Heart left ventricle (tissue), 16 donors: ENCODE measurements at regions not wholly inside any gene's neighbourhood (a gene's known extent, or its start where the extent isn't known, plus 50 kb on each side); places are given as distances from the start of the nearest gene placed in this dataset.

Source experiments
- ATAC-seq, 4 donors: fragments of 200-7000 bp; cut with Tn5 transposase; one replicate each; pipeline ENCODE4 v1.9.1; 2020 to 2022; ENCODE audit warnings: moderate library complexity in 4 of 4, mild to moderate bottlenecking in 3 of 4, moderate number of reproducible peaks in 1 of 4
- DNase-seq, 5 donors: peaks; one replicate each; pipeline ENCODE4 v3.0.0-alpha.2; 2020
- H3K27ac ChIP-seq, 12 donors: fragments of 200-600 bp; sonication (generic) in 4 of 12; one replicate each; pipeline versions ENCODE4 v1.5.0 to v1.8.0; 2016 to 2022; ENCODE audit warnings: mild to moderate bottlenecking in 2 of 12
- H3K27me3 ChIP-seq, 9 donors: fragments of 200-600 bp; sonication (generic) in 2 of 9; one replicate each; pipeline versions ENCODE4 v1.5.1 to v1.8.0; 2016 to 2022; ENCODE audit warnings: mild to moderate bottlenecking in 3 of 9
- H3K36me3 ChIP-seq, 9 donors: fragments of 200-600 bp; sonication (generic) in 2 of 9; one replicate each; pipeline versions ENCODE4 v1.5.0 to v1.8.0; 2018 to 2022; ENCODE audit warnings: mild to moderate bottlenecking in 2 of 9
- H3K4me1 ChIP-seq, 12 donors: fragments of 200-600 bp; sonication (generic) in 4 of 12; one replicate each; pipeline versions ENCODE4 v1.5.0 to v1.8.0; 2016 to 2022; ENCODE audit warnings: mild to moderate bottlenecking in 3 of 12
- H3K4me3 ChIP-seq, 12 donors: fragments of 200-600 bp; sonication (generic) in 4 of 12; one replicate each; pipeline versions ENCODE4 v1.5.0 to v1.8.0; 2017 to 2022; ENCODE audit warnings: mild to moderate bottlenecking in 9 of 12, moderate library complexity in 4 of 12
- H3K9me3 ChIP-seq, 12 donors: fragments of 200-600 bp; sonication (generic) in 4 of 12; one replicate each; pipeline versions ENCODE4 v1.5.0 to v1.8.0; 2016 to 2022; ENCODE audit warnings: mild to moderate bottlenecking in 1 of 12
- POLR2A ChIP-seq, 2 donors: fragments of 450-650 bp; IDR thresholded peaks; one replicate each; pipeline ENCODE4 v1.6.1; 2017; ENCODE audit warnings: antibody characterized with exemption in 2 of 2, mild to moderate bottlenecking in 2 of 2, moderate library complexity in 2 of 2
- WGBS, 4 donors: extraction: QIAGEN DNeasy Blood & Tissue Kit in 2 of 4; methylation state at CpG; one replicate each; pipeline versions ENCODE4 v1.1.5 to v1.1.7; 2013 to 2018; 5-methylcytosine and 5-hydroxymethylcytosine counted together
- intact Hi-C, 10 donors: fragments of 100-400 bp; cut with DNase I; formaldehyde crosslinking; loops; one replicate each; pipeline versions ENCODE4 v1.11.1 to v1.14.2; 2022
- TF ChIP-seq, protein P1 (sequence below), 12 donors: fragments of 200-600 bp; sonication (generic) in 4 of 12; IDR thresholded peaks; one replicate each; pipeline versions ENCODE4 v1.5.0 to v1.8.0; 2018 to 2022; ENCODE audit warnings: antibody characterized with exemption in 12 of 12, mild to moderate bottlenecking in 5 of 12
- donor health status: ischemic (EF 13 %, LVEDD 7.1; RV severe dilation, severe dysfunction).
- donor health status: healthy with polysubstance abuse.
- donor health status: DM: no; HTN: yes; CAD: no.
- donor health status: DM: no; HTN: no; CAD: no.
- donor health status: ischemic (EF 25% LVEDD 6.9; RV normal size, moderate dysfunction).
- donor health status: ischemic (EF 25% LVEDD 5.7; RV mildly dilated, moderate dysfunction).
- donor health status: healthy.
- donor health status: DM: yes; HTN: yes; CAD: no.
- donor health status: ischemic (EF 35%, LVEDD 5.7; RV mildly dilated, moderate dysfunction).
- donor health status: nonischemic (EF 11% LVEDD 7.7; RV severe dilation, severe dysfunction).
- donor health status: DM: yes; HTN: yes; CAD: no.
- donor health status: PGD.
- donor health status: ischemic (EF 29% LVEDD 5.4; RV normal size, mild dysfunction).
- donor health status: nonischemic (EF 23%, LVEDD 6.1; RV moderate dilation, normal function).

DNA sequence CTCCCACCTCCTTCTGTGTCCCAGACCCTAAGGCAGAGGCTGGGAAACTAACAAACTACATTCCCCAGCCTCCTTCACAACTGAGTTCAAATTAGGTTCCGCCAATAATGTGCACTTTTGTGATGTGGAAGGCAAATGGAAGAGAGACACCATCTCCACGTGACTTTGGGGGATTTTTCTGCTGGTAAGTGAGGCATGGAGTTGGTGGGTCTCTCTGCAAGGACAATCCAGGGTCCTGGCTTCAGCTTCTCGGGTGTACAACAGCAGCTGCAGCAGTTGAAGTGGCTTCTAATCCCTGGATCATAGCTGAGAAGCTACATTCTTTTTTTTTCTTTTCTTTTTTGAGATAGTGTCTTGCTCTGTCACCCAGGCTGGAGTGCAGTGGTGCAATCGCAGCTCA lies 58.9 kb upstream of the GATA2 start:
- ATAC-seq (no peak), DNase-seq (no peak)
- intact Hi-C loops: loop anchor here in 1 of 10 donors (5.0 kb wide), 1 partner anchor 65 kb away; no protein-coding TSS in a partner anchor
- peaks cover 0 to 55% (median 32%) of the 10 kb centered on the region in 12 donors for H3K4me1 ChIP-seq
- no peak overlapping the region for H3K27ac ChIP-seq
- no peak for TF ChIP-seq POLR2A (IDR thresholded peaks at IDR 0.05)
- TF ChIP-seq, protein P1, sequence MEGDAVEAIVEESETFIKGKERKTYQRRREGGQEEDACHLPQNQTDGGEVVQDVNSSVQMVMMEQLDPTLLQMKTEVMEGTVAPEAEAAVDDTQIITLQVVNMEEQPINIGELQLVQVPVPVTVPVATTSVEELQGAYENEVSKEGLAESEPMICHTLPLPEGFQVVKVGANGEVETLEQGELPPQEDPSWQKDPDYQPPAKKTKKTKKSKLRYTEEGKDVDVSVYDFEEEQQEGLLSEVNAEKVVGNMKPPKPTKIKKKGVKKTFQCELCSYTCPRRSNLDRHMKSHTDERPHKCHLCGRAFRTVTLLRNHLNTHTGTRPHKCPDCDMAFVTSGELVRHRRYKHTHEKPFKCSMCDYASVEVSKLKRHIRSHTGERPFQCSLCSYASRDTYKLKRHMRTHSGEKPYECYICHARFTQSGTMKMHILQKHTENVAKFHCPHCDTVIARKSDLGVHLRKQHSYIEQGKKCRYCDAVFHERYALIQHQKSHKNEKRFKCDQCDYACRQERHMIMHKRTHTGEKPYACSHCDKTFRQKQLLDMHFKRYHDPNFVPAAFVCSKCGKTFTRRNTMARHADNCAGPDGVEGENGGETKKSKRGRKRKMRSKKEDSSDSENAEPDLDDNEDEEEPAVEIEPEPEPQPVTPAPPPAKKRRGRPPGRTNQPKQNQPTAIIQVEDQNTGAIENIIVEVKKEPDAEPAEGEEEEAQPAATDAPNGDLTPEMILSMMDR (IDR thresholded peaks at IDR 0.05): no peak
- H3K27me3 ChIP-seq: peaks cover 0 to 31% (median 22%) of the 10 kb centered on the region in 9 donors
- no peaks in the 10 kb centered on the region for H3K36me3 ChIP-seq
- no peaks in the 10 kb centered on the region for H3K9me3 ChIP-seq
- WGBS, 4 donors: 67 to 80% (median 73%) methylated on average over 4 of the region's 4 CpGs
- no peak overlapping the region for H3K4me3 ChIP-seq

DNA sequence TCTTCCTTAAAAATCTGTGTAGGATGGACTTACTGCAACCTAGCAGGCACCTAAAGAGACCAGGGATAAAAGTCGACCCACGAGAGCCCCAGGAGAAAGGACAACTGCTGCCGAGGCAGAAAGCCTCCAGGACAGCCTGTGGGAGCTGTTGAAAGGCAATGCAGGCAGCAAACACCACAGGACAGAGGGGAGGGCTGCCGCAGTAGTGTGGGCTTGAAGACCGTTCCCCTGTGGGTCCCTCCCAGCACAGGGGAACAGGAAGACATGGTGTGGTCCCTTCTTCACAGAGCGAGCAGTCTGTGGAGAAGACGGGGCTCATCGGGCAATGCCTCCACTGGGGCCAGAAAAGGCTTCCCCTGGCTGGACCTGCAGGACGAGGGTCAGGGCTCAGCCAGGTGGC lies 58.5 kb upstream of the GATA2 start:
- intact Hi-C loops: loop anchor here in 1 of 10 donors (5.0 kb wide), 1 partner anchor 64 kb away; no protein-coding TSS in a partner anchor
- ATAC-seq (no peak), DNase-seq (no peak)
- no peaks in the 10 kb centered on the region for H3K9me3 ChIP-seq
- no peak overlapping the region for H3K4me3 ChIP-seq
- 54 to 65% (median 62%) methylated on average over 8 to 9 of the region's 9 CpGs for WGBS, 4 donors
- TF ChIP-seq, protein P1 (IDR thresholded peaks at IDR 0.05): no peak
- no peak for TF ChIP-seq POLR2A (IDR thresholded peaks at IDR 0.05)
- H3K4me1 ChIP-seq: peaks cover 0 to 53% (median 32%) of the 10 kb centered on the region in 12 donors
- H3K36me3 ChIP-seq: no peaks in the 10 kb centered on the region
- no peak overlapping the region for H3K27ac ChIP-seq
- H3K27me3 ChIP-seq: peaks cover 0 to 29% (median 20%) of the 10 kb centered on the region in 9 donors

DNA sequence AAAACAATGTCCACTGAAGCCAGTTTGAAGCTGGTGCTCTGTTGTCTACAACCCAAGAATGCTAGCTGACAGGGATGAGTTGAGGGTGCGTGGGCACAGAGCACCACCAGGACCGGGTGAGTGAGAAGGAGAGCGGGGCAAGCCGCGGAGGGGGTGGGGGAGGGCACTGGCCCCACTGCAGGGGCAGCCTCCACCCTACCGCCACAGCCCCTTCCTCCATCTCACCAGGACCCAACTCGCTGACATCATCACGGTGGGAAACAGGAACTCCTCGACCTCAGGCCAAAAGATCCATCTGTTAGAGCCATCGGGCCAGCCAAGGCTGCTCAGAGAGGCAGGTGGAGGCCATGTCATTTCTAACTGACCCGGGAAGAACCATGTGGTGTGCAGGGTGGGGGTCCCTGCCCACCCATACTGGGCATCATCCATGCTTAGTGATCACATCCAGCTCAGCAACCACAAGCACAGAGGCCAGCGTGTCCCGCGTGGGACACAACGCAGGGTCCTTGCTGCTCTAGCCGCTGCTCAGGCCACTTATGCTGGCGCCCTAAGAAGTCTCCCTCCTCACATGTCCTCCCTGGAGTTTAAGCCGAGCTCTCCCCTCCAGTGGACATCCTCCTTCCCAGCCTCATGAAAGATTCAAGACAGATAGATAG lies 57.6 kb upstream of the GATA2 start:
- ATAC-seq: peak in 1 of 4 donors; percentile 60
- no peaks in the 10 kb centered on the region for H3K36me3 ChIP-seq
- intact Hi-C loops: loop anchor here in 1 of 10 donors (5.0 kb wide), 1 partner anchor 63 kb away; no protein-coding TSS in a partner anchor
- no peak overlapping the region for H3K4me3 ChIP-seq
- peaks cover 0 to 21% (median 11%) of the 10 kb centered on the region in 9 donors for H3K27me3 ChIP-seq
- WGBS, 4 donors: 70 to 84% (median 77%) methylated on average over 13 to 18 of the region's 18 CpGs
- peaks cover 0 to 45% (median 26%) of the 10 kb centered on the region in 12 donors for H3K4me1 ChIP-seq
- TF ChIP-seq, protein P1 (IDR thresholded peaks at IDR 0.05): no peak
- TF ChIP-seq POLR2A (IDR thresholded peaks at IDR 0.05): no peak
- H3K9me3 ChIP-seq: no peaks in the 10 kb centered on the region
- peak overlapping the region in 9 of 12 donors; percentile 2 to 81 (median 73) for H3K27ac ChIP-seq
- peak in 1 of 5 donors; percentile 44 for DNase-seq

DNA sequence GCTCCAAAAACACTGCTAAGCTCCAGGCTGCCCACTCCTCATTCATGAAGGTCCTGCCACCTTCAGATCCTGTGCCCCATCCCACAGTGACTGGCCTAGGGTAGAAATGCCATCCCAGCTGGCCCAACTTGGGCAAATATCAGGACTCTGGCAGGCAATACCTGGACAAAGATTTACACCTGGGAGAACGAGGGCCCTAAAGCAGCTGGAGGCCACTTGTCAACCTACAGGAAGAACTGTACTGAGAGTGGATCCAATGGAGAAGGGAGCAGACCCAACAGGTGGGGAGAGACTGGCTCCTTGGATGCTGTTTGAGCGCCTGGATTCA lies 57.1 kb upstream of the GATA2 start:
- 91 to 95% (median 91%) methylated on average over 2 of the region's 2 CpGs for WGBS, 4 donors
- no peak overlapping the region for H3K4me3 ChIP-seq
- peaks cover 0 to 16% (median 6%) of the 10 kb centered on the region in 9 donors for H3K27me3 ChIP-seq
- intact Hi-C loops: loop anchor here in 1 of 10 donors (5.0 kb wide), 1 partner anchor 63 kb away; no protein-coding TSS in a partner anchor
- no peaks in the 10 kb centered on the region for H3K9me3 ChIP-seq
- H3K27ac ChIP-seq: peak overlapping the region in 11 of 12 donors; percentile 2 to 81 (median 73)
- DNase-seq (no peak), ATAC-seq (no peak)
- H3K4me1 ChIP-seq: peaks cover 0 to 42% (median 26%) of the 10 kb centered on the region in 12 donors
- H3K36me3 ChIP-seq: no peaks in the 10 kb centered on the region
- TF ChIP-seq, protein P1 (IDR thresholded peaks at IDR 0.05): no peak
- TF ChIP-seq POLR2A (IDR thresholded peaks at IDR 0.05): no peak
